Non-pigmented ciliary epithelial cell (primary cell): ENCODE measurements at regions not wholly inside any gene's neighbourhood (a gene's known extent, or its start where the extent isn't known, plus 50 kb on each side); places are given as distances from the start of the nearest gene placed in this dataset.
"Not testable (repeated sequence)": the region's sequence is repeated elsewhere in the genome, so short reads cannot be mapped to it uniquely, and the experiment has no call there.

ENCODE experiments used
- DNase-seq: peaks from one replicate; pipeline ENCODE4 v3.0.0-alpha.2; 2010; ENCODE audit warnings: low read depth

DNA sequence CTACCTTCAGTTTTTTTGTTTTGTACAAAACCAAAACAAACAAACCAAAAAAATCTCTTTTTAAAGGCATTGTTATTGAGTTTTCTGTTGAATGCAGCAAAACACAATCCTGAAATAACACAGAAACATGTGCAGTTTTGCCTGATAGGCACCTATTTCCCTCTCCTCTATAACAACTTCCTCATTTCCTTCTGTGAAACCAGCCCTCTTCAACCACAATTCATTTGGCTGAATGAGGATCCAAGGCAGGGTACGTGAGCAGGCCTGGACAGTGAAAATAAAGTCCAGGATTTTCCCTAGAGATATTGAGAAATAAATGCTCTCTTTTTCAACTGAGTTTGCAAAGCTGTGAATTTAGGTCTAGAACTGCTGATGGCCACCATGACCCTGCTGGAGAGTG lies 134.8 kb upstream of the LARP1 start:
- no peak for DNase-seq

DNA sequence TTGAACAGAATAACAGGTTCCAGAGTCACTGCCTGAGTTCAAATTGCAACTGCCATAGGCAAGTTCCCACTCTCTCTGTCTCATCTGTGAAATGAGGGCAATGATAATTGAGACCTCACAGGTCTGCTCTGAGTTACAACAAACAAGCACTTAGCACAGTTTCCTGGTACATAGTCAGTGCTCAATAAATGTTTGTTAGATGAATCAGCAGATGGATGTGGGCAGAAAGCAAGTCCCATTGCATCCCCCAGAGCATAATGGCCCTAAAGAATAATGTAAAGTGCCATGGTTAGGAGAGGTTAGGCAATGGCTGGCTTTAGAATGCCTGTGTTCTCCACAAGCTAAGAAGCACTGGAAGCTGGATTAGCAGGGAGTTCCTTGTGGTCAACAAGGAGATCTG lies 136.5 kb upstream of the LARP1 start:
- no peak for DNase-seq

DNA sequence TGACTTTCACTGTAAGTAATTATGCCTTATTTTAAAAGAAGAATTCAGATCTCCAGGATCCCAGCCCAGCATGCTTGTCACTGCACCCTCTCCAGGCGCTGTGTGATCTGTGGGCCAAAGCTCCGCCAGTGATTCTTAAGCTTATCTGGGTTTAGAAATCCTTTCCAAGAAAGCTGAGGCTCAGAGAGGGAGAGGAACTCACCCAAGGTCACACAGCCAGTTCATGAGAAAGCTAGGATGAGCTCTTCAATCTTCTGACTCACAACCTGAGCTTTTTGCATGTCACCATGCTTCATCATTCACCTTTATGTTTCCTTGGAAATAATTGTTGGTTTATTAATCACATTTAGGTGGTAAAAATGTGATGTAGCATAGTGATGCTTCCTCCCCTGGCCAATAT lies 136.6 kb upstream of the HAND1 start:
- DNase-seq = no peak

DNA sequence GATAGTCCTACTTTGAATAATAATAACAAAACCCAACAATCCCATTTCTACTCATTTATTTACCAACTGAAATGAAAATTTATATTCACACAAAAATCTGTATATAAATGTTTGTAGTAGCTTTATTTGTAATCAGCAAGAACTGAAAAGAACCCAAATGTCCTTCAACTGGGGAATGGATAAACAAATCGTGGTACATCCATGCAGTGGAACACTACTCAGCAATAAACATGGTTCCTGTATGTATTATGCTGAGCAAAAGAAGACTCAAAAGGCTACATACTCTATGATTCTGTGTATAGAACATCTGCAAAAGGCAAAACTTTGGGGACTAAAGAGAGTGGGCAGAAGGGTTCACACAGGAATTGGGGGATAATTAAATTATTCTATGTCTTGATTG lies 136.1 kb upstream of the HAND1 start:
- no peak for DNase-seq

DNA sequence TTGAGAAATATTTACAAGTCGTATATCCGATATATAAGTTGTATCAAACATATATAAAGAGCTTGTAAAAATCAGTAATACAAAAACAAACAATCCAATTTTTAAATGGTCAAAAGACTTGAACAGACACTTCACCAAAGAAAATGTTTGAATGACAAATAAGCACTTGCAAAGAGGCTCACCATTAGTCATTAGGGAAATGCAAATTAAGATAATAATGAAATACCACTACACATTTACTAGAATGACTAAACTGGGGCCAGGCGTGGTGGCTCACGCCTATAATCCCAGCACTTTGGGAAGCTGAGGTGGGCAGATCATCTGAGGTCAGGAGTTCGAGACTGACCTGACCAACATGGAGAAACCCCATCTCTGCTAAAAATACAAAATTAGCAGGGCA lies 134.6 kb upstream of the HAND1 start:
- no peak for DNase-seq

DNA sequence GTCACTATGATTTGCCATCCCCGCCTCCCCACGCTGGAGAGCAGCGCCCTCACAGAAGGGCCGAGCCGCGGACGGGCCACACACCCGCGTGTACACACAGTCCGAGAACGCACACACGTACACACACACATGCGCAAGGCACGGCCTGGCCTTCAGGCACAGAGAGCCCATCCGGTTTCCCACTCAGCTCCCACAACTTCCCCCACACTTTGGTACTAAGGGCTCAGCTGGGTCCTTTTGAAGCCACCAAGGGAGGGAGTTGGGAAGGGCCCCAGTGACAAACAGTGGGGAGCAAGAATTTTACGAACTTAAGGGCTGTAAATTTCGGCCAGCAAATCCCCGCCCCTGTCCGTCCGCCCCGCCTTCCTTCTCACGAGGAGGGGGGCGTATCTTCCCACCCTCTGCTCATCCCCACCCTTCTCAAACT lies 133.3 kb upstream of the HAND1 start:
- DNase-seq = no peak

DNA sequence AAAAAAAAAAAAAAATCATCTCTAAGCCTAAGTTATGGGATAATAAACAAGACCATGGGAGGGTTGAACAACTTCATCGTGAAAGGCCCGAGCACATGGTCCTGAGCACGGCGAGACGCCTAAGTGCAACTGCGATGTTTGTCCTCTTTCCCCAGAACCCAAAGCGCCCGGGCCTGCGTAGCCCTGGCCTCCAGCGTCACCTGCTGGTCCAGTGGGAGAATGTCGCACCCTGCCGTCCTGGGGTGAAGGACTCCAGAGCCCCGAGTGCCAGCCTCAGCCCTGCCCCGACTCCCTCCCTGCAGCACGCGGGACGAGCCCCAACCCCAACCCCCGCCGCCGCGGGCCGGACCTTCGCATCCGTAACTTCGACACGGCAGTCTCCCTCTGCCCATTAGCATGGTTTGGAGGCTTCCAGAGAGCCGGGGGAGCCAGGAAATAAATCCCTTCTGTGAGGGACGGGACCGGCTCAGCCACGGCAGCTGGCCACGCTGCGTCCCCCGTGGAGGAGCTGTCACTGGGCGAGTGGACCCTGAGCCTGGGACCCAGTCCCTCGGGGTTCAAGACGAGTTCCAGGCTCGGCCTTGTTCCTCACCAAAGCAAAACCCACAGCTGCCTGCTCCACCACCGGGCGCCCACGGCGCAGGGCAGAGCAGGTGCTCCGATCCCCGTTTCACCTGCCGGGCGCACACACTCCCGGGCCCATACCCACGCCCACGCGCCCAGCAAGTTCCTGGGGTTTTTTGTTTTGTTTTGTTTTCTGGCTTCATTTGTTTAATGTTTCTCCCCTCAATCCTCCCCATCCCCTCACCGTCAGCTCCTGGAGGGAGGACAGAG lies 132.5 kb upstream of the HAND1 start:
- peak; percentile 15 for DNase-seq

DNA sequence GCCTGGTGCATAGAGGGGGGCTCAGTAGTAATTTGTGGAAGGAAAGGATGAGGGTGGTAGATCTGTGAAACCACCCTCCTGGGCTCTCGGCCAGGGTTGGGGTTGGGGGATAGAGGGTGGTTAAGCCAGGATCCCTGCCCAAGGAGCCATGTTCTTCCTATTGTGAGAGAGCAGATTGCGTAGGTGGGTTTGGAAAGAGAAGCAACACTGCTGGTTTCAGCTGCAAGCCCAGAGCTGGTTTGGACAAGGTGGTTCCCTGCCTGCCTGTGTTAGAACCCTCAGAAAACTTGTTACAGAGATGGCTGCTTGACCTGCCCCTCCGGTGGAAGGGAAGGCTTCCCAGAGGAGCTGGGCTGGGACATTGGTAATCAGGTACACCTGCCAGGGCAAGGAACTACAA lies 131.2 kb upstream of the HAND1 start:
- no peak for DNase-seq

DNA sequence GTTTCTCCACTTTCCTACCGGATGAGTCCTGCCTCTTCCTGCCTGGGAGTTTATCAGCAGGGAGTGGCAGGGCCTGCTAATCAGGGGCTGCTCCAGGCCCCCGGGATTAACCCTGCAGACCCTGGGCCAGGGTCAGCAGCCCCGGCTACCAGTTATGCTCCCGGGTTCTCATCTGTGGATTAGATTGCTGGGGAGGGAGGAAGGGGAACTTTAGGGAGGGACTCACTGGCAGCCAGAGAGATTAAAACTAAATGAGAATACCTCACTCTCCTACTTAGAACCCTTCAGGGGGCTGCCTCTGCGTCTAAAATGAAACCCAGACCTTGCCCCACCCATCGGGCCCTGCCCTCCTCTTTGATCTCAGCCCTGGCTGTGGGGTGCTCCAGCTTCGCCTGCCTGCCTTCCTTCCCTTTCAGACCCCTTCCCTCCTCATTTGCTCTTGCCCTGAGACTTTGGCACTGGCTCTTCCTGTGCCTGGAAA lies 130.5 kb upstream of the HAND1 start:
- DNase-seq = no peak

DNA sequence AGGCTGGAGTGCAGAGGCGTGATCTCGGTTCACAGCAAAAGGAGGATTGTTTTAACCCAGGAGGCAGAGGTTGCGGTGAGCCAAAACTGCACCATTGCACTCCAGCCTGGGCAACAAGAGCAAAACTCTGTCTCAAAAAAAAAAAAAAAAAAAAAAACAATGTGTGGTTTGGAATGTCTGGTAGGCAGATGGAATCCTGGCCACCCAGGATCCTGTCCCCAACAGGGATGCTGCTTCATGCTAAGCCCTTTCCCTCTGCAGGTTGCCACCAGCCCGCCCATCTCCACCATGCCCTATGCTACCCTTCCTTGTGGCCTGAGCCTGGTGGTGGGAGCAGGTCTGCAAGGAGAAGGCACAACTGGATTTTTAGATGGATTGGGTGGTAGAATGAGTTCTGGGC lies 129.7 kb upstream of the HAND1 start:
- DNase-seq = no peak

DNA sequence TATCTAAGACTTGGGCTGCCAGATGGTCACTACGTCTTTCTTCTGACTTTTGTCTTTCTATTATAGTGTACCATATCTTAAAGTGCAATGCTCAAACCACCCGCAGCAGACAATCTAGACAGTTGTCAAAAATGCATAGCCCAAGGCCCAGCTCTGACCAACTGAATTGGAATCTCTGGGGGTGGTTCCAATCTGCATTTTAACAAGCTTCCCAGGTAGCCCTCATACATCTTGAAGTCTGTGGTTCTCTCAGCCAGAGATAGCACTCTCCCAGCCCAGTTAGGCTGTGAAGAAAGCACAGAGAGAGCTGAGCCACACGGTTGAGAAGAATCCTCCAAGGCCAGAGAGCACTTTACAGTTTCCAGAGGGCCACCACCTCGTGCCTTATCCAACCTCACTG lies 128.2 kb upstream of the HAND1 start:
- DNase-seq = no peak

DNA sequence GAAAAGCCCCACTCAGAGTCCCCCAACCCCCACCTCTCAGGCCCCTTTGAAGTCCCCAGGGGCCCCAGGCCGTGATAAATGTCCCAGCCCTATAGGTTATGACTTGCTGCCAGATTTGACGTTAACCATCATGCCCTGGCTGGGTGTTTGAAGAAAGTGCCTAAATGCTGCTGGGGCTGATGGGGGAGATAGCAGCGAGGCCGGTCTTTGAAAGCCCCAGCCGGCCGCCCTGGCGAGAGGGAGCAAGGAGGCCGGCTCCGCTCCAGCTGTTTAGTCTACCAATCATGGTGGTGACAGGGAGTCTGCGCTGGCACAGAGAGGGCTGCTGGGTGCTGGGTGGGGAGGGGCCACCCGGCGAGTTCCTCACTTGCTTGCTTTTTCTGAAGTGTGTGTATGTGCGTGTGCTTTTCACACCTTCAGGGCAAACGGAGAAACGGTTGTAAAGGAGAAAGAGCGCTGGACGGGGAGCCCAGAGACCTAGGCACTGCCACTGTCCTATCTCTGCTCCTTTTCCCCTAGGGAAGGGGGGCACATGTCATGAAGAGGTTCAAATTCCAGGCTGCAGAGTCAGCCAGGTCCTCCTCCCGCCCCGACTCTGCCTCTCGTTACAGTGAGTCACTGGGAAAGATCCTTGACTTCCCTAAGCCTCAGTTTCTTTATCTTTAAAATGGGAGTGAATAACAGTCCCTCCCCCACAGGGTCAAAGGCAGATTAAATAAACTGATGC lies 126.1 kb upstream of the HAND1 start:
- no peak for DNase-seq

DNA sequence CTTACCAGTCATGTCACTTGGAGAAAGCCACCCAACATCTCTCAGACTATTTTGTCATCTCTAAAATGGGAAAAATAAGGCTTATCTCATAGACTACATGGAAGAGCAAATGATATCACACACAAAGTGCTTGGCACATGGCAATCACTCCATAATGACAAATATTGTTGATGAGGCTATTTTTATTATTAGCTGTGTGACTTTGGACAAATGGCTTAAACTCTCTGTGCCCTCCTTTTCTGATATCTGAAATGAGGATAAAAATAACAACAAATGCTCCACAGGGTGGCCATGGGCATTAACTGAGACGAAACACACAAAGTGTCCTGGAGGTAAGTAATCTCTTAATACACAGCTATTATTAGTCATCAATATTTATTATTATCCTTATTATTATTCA lies 125.5 kb upstream of the HAND1 start:
- DNase-seq = no peak

DNA sequence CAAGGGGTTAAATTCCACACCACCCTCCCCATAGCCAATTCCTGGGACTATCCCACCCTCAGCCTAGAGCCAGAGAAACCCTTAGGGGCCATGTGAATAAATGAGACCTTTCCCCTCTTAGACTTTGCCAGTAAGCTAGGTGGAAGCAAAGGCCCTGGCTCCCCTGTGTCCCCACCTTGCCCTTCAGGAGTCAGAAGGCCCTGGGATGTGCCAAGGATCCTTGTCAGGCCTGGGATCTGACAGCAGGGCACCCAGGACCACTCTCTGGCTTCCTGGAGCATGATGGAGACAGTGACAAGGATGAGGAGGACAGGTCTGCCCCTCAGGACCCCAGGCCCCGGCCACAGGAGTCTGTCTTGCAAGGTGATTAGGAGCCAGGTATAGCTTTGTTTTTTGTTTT lies 125.0 kb upstream of the HAND1 start:
- no peak for DNase-seq

DNA sequence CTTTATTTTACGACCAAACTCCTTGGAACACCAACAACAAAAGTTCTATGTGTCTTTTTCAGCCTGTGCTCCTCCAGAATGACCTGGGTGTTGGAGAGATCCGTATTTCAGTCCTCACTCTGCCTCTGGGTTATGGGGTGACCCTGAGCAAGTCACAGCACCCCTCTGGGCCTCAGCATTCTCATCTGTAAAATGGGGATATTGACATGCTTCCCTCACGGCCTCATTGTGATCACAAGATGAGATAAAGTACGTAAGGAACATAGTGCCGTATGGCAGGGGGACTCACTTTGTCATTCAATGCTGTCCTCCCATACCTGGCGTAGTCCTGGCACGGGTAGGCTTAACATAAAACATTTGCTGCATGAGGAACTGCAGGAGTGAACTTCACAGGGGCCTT lies 123.0 kb upstream of the HAND1 start:
- no peak for DNase-seq

DNA sequence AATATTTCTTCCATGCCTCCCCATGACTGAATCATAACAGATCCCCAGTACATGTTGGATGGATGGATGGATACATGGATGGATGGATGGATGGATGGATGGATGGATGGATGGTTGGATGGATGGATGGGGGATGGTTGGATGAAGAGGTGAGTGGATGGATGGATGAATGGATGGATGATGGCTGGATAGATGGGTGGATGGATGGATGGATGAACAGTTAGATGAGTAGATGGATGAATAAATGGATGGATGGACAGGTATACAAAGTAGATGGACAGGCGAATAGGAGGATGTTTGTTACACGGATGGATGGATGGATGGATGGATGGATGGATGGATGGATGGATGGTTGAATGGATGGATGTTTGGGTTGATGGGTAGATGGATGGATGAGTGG lies 120.0 kb upstream of the HAND1 start:
- no peak for DNase-seq

DNA sequence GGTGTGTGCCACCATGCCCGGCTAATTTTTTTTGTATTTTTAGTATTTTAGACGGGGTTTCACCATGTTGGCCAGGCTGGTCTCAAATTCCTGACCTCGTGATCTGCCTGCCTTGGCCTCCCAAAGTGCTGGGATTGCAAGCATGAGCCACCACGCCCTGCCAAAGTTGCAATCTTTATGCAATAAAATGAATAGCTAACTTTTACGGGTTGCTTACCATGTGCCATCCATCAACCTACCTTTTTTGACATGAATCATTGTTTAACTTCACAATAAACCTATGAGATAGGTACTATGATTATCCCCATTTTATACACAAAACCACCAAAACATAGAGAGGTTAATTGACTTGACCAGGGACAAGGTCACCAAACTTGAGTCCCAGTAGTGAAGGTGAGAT lies 118.8 kb upstream of the HAND1 start:
- not testable (repeated sequence) for DNase-seq

DNA sequence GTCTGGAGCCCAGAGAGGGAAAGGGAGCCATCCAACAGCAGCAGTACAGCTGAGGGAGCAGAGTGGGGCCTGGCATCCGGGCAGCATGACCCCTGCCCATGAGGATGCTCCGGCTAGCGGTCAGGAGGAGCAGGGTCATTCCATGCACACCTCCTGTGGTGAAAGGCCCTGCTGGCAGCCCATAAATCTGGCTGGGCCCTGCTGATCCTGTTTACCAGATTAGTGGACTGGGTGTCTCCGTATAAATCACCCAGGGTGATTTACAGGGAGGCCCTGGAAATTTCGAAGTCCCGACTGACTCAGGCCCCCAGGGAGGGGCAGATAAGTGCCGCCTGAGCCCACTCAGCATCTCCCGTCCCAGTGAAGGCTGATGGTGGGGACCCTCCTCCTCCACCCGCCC lies 117.6 kb upstream of the HAND1 start:
- no peak for DNase-seq

DNA sequence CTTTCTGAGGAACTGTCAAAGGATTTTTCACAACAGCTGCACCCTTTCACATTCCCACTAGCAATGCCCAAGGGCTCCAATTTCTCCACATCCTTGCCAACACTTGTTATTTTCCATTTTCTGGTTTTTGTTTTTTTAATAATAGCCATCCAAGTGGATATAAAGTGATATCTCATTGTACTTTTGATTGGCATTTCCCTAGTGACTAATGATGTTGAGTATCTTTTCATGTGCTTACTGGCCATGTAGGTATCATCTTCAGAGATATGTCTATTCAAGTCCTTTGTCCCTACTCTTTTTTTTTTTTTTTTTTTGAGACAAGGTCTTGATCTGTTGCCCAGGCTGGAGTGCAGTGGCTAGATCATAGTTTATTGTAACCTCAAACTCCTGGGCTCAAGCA lies 115.8 kb upstream of the HAND1 start:
- DNase-seq = no peak

DNA sequence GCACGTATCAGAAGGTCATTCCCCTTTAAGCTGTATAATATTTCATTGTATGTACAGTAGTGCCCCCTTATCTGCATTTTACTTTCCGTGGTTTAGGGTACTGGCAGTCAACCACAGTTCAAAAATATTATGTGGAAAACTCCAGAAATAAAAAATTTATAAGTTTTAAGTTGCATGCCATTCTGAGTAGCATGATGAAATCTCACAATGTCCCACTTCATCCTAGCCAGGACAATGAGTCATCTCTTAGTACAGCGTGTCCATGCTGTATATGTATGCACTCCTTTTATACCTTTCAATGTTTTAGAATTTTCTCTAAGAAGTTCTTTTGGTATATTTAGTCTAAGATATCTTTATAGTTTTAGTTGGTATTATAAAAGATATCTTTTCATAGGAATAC lies 115.0 kb upstream of the HAND1 start:
- DNase-seq = peak; percentile 15

DNA sequence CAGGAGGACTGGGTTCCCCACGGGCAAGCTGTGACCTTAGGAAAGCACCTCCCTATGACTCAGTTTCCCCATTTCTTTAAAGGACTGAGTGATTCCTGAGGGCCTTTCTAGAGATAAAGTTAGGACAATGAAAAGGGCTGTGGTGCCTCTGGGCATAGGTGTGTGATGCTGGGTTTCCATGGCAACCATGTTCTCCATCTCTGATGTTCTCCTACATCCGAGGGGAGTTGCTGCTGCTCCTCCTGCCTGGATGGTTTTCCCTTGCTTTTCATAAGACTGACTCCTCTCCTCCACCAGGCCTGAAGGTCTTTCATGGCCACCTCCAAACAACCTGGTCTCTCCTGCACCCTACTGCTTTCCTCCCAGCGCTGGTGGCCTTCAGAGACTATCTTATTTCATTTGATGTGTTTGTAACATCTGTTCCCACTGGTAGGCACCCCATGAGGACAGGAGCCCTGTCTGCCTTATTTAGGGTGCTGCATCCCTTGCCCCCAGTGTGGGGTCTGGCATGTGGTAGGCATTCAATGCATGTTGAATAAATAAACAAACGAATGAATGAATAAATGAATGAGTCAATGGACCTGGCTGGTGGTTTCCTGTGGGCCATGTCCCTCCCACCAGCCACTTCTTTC lies 112.2 kb upstream of the HAND1 start:
- no peak for DNase-seq

DNA sequence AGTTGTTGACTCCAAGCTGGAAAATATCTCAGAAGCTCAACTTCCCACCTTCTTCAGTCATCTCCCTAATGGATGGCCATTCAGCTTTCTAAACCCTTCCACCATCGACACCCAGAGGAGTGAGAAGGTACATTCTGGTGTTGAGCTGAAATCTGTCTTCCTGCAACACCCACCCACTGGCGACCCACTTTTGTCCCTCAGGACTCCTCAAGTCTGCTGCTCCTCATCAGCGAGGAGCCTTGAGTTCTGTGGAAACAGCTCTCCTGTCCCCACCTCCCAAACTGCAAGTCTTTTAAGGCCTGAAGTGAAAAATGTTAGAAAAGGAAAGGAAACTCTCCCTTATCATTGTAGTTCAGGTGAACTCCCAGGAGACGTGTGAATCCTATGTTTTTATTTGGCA lies 111.5 kb upstream of the HAND1 start:
- no peak for DNase-seq

DNA sequence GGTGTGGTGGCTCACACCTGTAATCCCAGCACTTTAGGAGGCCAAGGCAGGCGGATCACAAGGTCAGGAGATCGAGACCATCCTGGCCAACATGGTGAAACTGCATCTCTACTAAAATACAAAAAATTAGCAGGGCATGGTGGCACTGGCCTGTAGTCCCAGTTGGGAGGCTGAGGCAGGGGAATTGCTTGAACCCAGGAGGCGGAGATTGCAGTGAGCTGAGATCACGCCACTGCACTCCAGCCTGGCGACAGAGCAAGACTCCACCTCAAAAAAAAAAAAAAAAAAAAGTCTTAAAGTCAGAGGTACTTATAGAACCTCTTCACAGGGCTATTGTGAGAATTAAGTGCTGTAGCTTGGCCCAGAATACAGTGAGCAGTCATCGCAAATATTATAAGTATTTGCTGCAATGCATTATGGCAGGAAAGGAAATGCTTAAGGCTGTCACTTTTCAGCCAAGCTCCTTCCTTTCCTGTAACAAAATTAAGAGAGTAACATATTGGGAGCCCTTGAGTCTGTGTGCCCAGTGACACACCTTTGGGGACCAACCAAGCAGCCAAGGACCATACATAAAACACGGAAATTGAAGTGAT lies 110.9 kb upstream of the HAND1 start:
- not testable (repeated sequence) for DNase-seq
